ENCODE measurements at regions not wholly inside any gene's neighbourhood (a gene's known extent, or its start where the extent isn't known, plus 50 kb on each side); places are given as distances from the start of the nearest gene placed in this dataset.
A peak's percentile ranks its signal among the peaks of the same experiment; 100 is the strongest.
"Not testable (repeated sequence)": the region's sequence is repeated elsewhere in the genome, so short reads cannot be mapped to it uniquely, and the experiment has no call there.

GRCh38 chr18:57941841-57942489 lies 102.1 kb upstream of the NEDD4L start:
- no peak overlapping the region for H3K4me3 ChIP-seq (ENCODE audit: severe bottlenecking)
- no peaks in the 10 kb centered on the region for H3K27me3 ChIP-seq (ENCODE audit: insufficient read depth, poor library complexity, severe bottlenecking)
- peak; percentile 96 for ATAC-seq (ENCODE audit: low read depth)
- TF ChIP-seq, protein P1, sequence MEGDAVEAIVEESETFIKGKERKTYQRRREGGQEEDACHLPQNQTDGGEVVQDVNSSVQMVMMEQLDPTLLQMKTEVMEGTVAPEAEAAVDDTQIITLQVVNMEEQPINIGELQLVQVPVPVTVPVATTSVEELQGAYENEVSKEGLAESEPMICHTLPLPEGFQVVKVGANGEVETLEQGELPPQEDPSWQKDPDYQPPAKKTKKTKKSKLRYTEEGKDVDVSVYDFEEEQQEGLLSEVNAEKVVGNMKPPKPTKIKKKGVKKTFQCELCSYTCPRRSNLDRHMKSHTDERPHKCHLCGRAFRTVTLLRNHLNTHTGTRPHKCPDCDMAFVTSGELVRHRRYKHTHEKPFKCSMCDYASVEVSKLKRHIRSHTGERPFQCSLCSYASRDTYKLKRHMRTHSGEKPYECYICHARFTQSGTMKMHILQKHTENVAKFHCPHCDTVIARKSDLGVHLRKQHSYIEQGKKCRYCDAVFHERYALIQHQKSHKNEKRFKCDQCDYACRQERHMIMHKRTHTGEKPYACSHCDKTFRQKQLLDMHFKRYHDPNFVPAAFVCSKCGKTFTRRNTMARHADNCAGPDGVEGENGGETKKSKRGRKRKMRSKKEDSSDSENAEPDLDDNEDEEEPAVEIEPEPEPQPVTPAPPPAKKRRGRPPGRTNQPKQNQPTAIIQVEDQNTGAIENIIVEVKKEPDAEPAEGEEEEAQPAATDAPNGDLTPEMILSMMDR (IDR thresholded peaks at IDR 0.05; ENCODE audit: poor library complexity, severe bottlenecking), result no peak
- peak; percentile 77 for DNase-seq (ENCODE audit: low spot score)
- H3K4me1 ChIP-seq (ENCODE audit: insufficient read depth, poor library complexity, severe bottlenecking), result peaks cover 31% of the 10 kb centered on the region
- H3K27ac ChIP-seq (ENCODE audit: poor library complexity, severe bottlenecking), result peak overlapping the region; percentile 50
- H3K9me3 ChIP-seq (ENCODE audit: severe bottlenecking), result no peaks in the 10 kb centered on the region
- no peaks in the 10 kb centered on the region for H3K36me3 ChIP-seq (ENCODE audit: low read depth)

DNA sequence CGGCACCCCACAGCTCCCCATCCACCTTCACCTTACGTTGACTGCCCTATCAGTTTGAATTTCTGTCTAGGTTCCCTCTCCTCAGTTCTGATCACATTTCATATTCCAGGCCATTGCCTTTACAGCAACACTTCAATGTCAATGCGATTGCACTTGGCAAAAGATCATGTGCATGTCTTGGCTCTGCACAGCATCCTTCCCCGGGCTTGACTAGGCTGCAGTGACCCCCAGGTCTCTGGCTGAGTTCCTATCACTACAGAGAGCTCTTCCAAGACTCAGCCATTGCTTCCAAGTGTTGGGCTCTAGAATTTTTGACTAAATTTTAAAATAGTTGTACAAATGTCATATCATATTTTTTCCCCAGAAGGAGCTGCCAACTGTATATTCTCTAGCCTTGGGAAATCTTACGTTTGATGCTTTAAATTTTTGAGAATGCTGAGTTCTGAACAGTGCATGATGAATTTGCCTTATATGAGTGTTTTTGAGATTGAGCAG lies 103.8 kb upstream of the NEDD4L start:
- TF ChIP-seq, protein P1 (IDR thresholded peaks at IDR 0.05; ENCODE audit: poor library complexity, severe bottlenecking), result no peak
- Histone ChIP-seq H3K27me3 (ENCODE audit: insufficient read depth, poor library complexity, severe bottlenecking) (no peaks in the 10 kb centered on the region), H3K27ac (ENCODE audit: poor library complexity, severe bottlenecking) (no peak overlapping the region), H3K36me3 (ENCODE audit: low read depth) (no peaks in the 10 kb centered on the region), H3K4me3 (ENCODE audit: severe bottlenecking) (no peak overlapping the region), H3K9me3 (ENCODE audit: severe bottlenecking) (no peaks in the 10 kb centered on the region), H3K4me1 (ENCODE audit: insufficient read depth, poor library complexity, severe bottlenecking) (peaks cover 27% of the 10 kb centered on the region)
- no peak for ATAC-seq (ENCODE audit: low read depth)
- no peak for DNase-seq (ENCODE audit: low spot score)

DNA sequence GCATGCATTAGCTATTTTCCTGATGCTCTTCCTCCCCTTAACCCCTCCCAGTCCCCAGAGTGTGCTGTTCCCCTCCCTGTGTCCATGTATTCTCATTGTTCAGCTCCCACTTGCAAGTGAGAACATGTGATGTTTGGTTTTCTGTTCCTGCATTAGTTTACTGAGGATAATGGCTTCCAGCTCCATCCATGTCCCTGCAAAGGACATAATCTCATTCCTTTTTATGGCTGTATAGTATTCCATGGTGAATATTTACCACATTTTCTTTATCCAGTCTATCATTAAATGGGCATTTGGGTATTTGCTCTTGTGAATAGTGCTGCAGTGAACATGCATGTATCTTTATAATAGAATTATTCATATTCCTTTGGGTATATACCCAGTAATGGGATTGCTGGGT lies 109.7 kb upstream of the NEDD4L start:
- H3K27ac ChIP-seq (ENCODE audit: poor library complexity, severe bottlenecking); H3K9me3 ChIP-seq (ENCODE audit: severe bottlenecking); H3K36me3 ChIP-seq (ENCODE audit: low read depth); ATAC-seq (ENCODE audit: low read depth); H3K27me3 ChIP-seq (ENCODE audit: insufficient read depth, poor library complexity, severe bottlenecking); DNase-seq (ENCODE audit: low spot score); H3K4me3 ChIP-seq (ENCODE audit: severe bottlenecking); H3K4me1 ChIP-seq (ENCODE audit: insufficient read depth, poor library complexity, severe bottlenecking): not testable (repeated sequence)

- Histone ChIP-seq H3K4me3 (ENCODE audit: severe bottlenecking) (peak overlapping the region; percentile 4), H3K4me1 (ENCODE audit: insufficient read depth, poor library complexity, severe bottlenecking) (peaks cover 4% of the 10 kb centered on the region), H3K36me3 (ENCODE audit: low read depth) (no peaks in the 10 kb centered on the region), H3K27ac (ENCODE audit: poor library complexity, severe bottlenecking) (no peak overlapping the region), H3K27me3 (ENCODE audit: insufficient read depth, poor library complexity, severe bottlenecking) (no peaks in the 10 kb centered on the region), H3K9me3 (ENCODE audit: severe bottlenecking) (no peaks in the 10 kb centered on the region)
- DNase-seq (ENCODE audit: low spot score), result no peak
- TF ChIP-seq, protein P1 (IDR thresholded peaks at IDR 0.05; ENCODE audit: poor library complexity, severe bottlenecking), result no peak
- ATAC-seq (ENCODE audit: low read depth), result no peak; the same call in 2 of the 3 replicates
These were observed 113.0 kb upstream of the NEDD4L start for GRCh38 chr18:57931038-57931437.

GRCh38 chr18:57930476-57930875 lies 113.5 kb upstream of the NEDD4L start:
- TF ChIP-seq, protein P1 (IDR thresholded peaks at IDR 0.05; ENCODE audit: poor library complexity, severe bottlenecking), result no peak
- no peaks in the 10 kb centered on the region for H3K27me3 ChIP-seq (ENCODE audit: insufficient read depth, poor library complexity, severe bottlenecking)
- no peak overlapping the region for H3K27ac ChIP-seq (ENCODE audit: poor library complexity, severe bottlenecking)
- H3K4me3 ChIP-seq (ENCODE audit: severe bottlenecking), result peak overlapping the region; percentile 4
- H3K36me3 ChIP-seq (ENCODE audit: low read depth), result no peaks in the 10 kb centered on the region
- DNase-seq (ENCODE audit: low spot score), result no peak
- ATAC-seq (ENCODE audit: low read depth), result peak; percentile 59
- no peaks in the 10 kb centered on the region for H3K9me3 ChIP-seq (ENCODE audit: severe bottlenecking)
- peaks cover 9% of the 10 kb centered on the region for H3K4me1 ChIP-seq (ENCODE audit: insufficient read depth, poor library complexity, severe bottlenecking)
